ENCODE measurements at regions not wholly inside any gene's neighbourhood (a gene's known extent, or its start where the extent isn't known, plus 50 kb on each side); places are given as distances from the start of the nearest gene placed in this dataset.

- DNase-seq = no peak
These were observed 517.0 kb downstream of the TENT5A start for GRCh38 chr6:81235512-81235911.

DNA sequence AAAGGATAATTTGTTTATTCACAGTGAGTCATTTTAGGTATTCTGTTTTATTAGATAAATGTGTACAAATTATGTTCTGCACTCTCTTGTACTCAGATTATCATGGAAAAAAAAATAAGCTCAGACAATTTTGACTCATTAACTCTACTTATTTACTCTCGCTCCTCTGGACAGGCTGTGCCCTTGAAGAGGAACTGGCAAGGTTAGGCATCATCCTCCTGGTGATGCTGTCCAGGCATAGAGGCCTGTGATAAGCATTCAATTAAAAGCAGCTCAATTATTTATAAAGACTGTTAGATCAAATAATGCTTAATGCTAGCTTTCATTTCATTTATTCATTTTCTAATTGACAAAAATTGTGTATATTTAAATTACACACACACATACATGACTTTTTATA is 518.5 kb downstream of the TENT5A start:
- no peak for DNase-seq

GRCh38 chr6:81228912-81229555 is 523.4 kb downstream of the TENT5A start:
- no peak for DNase-seq

GRCh38 chr6:81226957-81227356 is 525.5 kb downstream of the TENT5A start:
- no peak for DNase-seq

DNA sequence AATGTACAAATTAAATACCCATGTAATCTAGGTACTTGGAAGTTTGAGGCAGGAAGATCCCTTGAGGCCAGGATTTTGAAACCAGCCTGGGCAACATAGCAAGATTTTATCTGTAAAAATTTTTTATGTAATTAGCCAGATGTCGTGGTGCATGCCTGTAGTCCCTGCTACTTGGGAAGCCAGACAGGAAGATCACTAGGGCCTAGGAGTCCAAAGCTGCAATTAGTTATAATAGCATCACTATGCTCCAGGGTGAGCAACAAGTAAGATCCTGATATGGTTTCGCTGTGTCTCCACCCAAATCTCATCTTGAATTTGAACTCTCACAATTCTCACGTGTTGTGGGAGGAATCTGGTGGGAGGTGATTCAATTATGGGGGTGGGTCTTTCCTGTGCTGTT is 535.8 kb downstream of the TENT5A start:
- no peak for DNase-seq

DNA sequence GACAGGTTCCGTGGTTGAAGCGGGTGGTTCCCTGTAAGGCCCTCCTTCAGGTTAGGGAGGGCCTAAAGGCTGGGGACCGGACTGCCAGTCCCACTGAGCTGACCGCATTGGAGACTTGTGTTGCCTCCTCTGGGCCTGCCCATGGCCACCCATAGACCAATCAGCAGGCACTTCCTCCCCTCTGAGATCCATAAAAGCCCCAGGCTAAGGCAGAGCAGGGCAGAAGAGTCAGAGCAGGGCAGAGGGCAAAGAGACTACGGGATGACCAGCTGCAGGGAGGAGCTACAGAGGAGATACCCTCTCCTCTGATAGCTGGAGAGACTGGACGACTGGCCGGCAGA is 537.4 kb downstream of the TENT5A start:
- no peak for DNase-seq

DNA sequence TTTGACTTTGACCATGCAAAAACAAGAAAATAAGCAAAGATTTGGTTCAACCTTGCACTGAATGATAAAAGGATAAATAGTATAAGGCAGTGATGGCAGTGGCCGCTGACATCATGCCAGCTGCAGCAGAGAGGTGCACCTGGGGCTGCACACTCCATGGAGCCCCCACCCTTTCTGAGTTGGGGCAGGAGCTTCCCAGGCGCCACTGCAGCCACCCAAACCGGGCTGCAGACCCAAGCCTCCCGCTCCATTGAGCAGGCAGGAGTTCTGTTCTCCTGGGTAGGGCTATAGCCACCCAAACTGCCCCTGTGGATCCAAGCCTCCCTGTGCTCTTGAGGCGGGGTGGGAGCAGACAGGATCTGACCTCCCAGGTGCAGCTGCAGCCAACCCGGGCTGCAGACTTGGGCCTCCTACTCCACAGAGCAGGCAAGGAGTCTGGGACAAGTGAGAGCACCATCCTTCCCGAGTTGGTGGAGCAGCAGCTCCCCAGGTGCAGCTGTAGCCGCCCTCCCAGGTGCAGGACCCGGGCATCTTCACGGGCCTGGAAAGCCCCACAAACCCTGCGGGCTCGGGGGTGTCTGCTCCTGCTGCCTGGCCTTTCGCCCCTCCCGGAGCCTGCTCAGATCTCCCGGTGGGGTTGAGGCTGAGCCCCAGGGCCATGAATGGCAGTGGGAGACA is 537.9 kb downstream of the TENT5A start:
- DNase-seq = no peak

- DNase-seq = no peak
These were observed 547.8 kb downstream of the TENT5A start for GRCh38 chr6:81204731-81205130.

DNA sequence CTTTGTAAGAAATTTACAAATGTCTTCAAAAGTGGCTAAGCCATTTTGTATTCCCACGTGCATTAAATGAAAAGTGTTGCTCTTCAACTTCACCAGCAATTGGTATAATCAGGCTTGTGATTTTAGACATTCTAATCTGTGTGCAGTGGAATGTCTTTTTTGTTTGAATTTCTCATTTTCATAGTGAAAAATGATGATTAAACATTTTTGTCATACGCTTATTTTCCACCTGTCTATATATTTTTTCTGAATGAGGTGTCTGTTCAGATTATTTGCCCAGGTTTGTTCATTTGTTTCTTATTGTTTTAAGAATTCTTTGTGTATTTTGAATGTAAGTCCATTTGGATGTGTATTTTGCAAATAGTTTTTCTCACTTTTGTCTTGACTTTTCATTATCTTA is 558.1 kb downstream of the TENT5A start:
- DNase-seq = no peak

GRCh38 chr6:81172056-81172740 is 580.3 kb downstream of the TENT5A start:
- peak in 1 of 4 experiments; percentile 1 for DNase-seq

DNA sequence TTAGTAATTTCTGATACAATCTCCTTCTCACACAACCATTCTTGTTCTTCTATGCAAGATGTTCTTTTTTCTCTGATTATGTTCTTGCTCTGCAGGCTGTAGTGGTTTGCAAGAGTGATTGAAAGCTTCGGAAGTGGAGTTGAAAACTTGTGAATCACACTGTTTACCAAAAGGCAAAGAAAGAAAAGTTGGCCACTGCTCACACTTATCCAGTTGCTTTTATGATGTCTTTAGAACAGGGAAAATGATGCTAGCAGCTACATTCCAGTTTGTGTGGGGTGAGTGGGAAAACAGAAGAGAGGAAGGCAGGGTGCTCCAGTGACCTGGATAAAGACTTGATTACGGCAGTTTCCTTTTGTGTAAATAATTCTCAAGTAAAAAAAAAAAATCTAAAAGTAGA is 583.3 kb downstream of the TENT5A start:
- DNase-seq = no peak

DNA sequence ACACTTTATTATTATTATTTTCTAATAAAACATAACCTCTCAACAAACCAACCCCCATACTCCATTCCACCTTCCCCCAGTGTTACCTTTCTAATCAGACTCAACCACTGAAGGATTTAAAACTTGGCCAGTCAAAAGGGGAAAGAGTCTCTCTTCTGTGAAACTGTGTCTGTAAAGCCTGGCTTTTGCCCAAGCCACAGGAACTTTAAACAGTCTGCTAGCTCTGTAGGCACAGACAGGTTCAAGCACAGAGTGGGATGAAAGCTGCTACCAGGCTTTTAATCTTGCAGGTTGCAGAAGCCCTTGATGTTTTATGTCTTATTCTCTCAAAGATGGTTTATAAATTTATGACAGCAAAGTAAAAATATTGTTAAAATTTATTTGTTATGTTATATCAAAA is 585.7 kb downstream of the TENT5A start:
- DNase-seq = no peak

DNA sequence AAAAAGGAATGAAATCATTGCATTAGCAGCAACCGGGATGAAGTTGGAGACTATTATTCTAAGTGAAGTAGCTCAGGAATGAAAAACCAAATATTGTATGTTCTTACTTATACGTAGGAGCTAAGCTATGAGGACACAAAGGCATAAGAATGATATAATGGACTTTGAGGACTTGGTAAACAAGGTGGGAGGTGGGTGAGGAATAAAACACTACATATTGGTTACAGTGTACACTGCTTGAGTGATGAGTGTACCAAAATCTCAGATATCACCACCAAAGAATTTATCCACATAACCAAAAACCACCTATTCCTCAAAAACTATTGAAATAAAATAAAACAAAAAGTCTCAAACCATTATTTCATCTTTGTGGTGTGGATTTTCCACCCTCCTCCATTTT is 593.5 kb downstream of the TENT5A start:
- no peak for DNase-seq

DNA sequence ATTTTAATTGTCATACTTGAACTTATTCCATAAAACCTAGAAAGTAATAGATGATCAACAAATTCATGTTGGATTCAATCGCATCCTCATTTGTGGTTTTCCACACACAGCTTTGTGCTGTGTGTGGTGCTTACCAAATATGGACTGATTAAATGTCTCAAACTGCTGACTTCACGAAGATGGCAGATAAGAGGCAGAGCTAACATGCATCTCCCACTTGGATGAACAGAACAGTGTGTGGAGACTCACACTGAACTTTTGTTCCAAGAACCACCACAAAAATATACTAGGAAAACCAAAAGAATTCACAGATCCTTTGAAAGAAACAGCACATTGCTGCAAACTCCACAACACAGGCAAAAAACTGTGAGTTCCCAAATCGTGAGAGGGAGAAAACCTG is 603.7 kb downstream of the TENT5A start:
- DNase-seq = no peak

GRCh38 chr6:81145506-81145905 is 607.0 kb downstream of the TENT5A start:
- DNase-seq = no peak

DNA sequence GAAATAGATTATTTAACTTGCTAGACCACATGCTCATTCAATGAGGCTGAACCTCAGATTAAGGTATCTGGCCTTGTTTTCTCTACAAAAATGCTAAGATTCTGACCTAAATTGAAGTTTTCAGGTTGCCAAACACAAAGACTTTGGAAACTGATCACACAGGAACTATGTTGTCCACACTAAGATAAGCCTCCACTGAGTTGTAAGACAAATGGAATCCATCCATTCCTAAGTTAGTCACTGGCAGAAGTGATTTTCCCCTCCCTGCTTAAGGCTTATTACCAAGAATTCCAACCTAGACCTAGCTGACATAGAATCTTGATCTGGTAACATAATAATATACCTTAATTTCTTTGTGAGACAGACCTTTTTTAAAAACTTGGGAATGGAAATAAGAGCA is 608.1 kb downstream of the TENT5A start:
- DNase-seq = no peak

DNA sequence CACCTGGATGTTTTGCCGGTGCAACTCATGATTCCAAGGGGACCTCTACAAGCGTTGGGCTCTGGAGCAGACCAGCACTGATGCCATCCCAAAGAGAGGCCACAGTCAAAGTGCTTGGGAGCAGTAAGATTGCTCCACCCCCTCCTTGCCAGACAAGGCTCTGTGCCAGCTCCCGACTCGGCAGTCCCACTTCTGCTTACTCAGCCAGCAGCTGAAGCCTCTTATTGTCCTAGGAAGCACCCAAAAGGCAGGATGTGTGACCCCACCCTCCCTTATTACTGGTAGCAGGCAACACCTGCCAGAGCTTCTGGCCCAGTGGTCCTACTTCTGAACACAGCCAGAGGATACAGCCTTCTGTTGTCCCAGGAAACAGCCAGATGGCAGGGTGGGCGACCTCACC is 614.2 kb downstream of the TENT5A start:
- no peak for DNase-seq

- no peak for DNase-seq
These were observed 621.5 kb downstream of the TENT5A start for GRCh38 chr6:81130969-81131368.

DNA sequence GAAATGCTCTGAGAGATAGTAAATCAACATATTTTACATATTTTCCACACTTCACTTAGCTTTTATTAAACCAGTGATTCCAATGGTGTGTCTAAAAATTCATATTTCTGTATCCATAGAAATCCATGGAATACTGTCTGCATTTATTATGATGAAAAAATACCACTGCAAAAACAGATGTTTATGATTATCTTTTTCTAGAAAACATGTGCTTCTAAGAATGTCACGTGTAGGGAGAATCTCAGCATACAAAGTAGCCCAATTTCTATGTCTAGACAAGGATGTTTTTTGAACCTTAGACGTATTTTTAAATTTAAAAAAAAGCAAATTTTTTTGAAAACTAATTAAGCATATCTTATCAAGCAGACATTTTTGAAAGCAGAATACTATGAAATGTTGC is 622.4 kb downstream of the TENT5A start:
- DNase-seq = no peak

DNA sequence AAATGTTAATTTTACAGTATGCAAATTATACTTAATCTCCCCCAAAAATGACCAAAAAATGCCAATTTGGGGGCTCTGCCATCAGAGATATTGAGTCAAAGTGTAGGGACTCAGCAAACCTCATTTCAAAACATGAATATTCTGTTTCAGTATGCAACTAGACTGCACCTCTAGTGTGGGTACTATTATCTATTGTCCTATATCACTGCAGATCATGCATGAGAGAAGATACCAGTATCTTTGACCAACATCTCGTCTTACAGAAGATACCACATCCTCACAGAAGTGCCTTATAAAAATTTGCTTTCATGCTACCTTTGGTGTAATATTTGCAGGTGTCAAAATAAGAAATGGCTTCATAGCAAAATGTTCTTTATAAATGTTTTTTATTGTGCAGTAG is 623.8 kb downstream of the TENT5A start:
- DNase-seq = no peak

DNA sequence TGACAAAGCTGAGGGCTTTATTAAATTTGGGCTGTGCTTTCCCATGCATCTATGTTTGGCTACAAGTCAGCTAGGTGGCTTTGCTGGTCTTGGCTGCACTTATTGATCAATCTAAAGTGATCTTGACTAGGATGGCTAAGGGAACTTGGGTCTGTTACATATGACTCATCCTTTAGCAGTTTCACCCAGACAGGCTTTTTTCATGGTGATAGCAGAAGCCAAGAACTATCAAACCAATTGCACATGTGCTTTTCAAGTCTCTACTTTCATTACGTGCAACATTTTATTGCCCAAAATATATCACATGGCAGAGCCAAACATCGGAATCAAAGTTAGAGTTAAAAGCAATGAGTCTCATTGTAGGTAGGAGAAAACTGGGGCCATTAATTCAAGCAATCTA is 626.3 kb downstream of the TENT5A start:
- no peak for DNase-seq

GRCh38 chr6:81120280-81120679 is 632.2 kb downstream of the TENT5A start:
- no peak for DNase-seq

DNA sequence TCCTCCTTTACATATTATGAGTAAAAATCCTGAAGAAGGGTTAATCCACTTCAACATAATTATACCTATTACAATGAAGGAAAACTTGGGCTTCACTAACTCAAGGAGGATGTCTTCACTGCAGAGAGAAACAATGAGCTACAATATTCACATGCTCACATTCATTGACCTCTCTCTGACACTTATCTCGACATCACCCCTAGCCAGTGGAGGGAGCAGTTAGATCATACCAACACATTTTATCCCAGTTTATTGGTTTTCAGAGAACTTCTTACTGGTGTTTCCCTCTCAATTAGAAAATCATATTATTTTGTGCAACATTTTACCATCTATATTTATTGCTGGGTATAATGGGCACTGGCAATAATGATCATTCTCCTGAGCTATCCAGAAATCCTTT is 646.5 kb downstream of the TENT5A start:
- no peak for DNase-seq

DNA sequence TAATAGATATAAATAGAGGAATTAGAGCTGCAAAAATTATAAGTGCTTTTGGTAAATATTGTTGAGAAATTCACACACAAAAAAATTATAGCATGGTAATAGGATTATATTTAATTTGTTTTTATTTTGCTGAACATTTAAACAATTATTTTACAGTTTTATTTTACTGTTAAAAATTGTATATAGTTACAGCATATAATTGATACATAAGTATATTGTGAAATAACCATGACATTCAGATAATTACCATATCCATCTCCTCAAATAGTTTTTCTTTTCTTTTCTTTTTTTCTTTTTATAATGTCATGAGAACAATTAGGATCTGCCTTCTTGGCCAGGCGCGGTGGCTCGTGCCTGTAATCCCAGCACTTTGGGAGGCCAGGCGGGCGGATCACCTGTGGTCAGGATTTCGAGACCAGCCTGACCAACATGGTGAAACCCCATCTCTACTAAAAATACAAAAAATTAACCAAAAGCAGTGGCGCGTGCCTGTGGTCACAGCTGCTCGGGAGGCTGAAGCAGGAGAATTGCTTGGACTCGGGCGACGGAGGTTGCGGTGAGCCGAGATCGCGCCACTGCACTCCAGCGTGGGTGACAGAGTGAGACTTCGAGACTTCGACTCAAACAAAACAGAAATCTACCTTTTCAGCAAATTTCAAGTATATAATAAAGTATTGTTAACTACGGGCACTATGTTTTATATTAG is 654.2 kb downstream of the TENT5A start:
- DNase-seq = no peak

Data from suppressor macrophage (primary cell).